T47D (cell line): ENCODE measurements at regions not wholly inside any gene's neighbourhood (a gene's known extent, or its start where the extent isn't known, plus 50 kb on each side); places are given as distances from the start of the nearest gene placed in this dataset.
A peak's percentile ranks its signal among the peaks of the same experiment; 100 is the strongest.
"Not testable (repeated sequence)": the region's sequence is repeated elsewhere in the genome, so short reads cannot be mapped to it uniquely, and the experiment has no call there.

Experiments used
- DNase-seq, 2 experiments: peaks; one replicate each; pipeline versions ENCODE4 v3.0.0 to v3.0.0-alpha.2; 2011 to 2012; ENCODE audit warnings: low read depth in 1 of 2, low spot score in 1 of 2
- JUND ChIP-seq: IDR thresholded peaks from 2 replicates; pipeline ENCODE4 v1.6.1; 2012; ENCODE audit warnings: low read depth
- in situ Hi-C: cut with HindIII; loops from 2 replicates; pipeline ENCODE4 v1.10.0; 2016; ENCODE audit warnings: low sequenced_read_pairs, low pct_unique_long_range_greater_than_20kb

DNA sequence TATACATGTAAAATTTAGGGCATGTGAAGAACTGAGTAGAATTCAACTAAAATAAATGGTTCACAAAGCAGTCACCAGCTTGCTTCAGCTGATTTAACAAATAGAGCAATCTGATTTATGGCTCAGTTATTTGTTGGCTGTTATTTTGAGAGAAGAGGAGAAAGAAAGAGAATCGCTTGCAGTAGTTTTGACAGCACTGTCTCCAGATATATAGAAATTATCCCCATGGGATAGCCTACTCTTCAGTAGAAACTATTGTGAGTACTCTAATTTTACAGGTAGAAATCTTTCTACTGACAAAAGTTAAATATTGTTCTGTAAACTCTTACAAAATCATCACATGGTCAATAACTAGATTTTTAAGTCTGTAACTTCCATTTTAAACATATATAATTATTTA is 1098.2 kb downstream of the MRPL39 start:
- no peak for TF ChIP-seq JUND
- in situ Hi-C loops: no loop called here
- no peak for DNase-seq

GRCh38 chr21:24486973-24487372 is 1120.3 kb downstream of the MRPL39 start:
- in situ Hi-C loops: no loop called here
- TF ChIP-seq JUND: no peak
- no peak for DNase-seq

DNA sequence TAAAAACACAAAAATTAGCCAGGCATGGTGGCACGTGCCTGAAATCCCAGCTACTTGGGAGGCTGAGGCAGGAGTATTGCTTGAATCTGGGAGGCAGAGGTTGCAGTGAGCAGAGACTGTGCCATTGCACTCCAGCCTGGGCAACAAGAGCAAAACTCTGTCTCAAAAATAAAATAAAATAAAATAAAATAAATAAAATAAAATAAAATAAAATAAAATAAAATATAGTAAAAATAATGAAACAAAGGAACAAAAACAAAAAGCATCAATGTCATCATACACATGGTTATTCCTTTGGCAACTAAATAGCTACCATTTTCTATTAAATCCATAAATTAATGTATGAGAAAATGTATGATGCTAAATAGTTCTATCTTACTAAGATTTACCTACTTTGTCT is 1123.9 kb downstream of the MRPL39 start:
- in situ Hi-C loops: not testable (repeated sequence)

GRCh38 chr21:24470852-24471251 is 1136.4 kb downstream of the MRPL39 start:
- in situ Hi-C loops: no loop called here
- DNase-seq: no peak
- TF ChIP-seq JUND: no peak

More for the DNA sequence above, 1123.9 kb downstream of the MRPL39 start:
- not testable (repeated sequence) for DNase-seq

GRCh38 chr21:24456358-24456757 is 1150.9 kb downstream of the MRPL39 start:
- in situ Hi-C loops: no loop called here
- DNase-seq: no peak
- no peak for TF ChIP-seq JUND

- TF ChIP-seq JUND: no peak
- no peak for DNase-seq
- in situ Hi-C loops: no loop called here
Measured at GRCh38 chr21:24450119-24450518, 1157.2 kb downstream of the MRPL39 start.

GRCh38 chr21:24445517-24445916 is 1161.8 kb downstream of the MRPL39 start:
- no peak for TF ChIP-seq JUND
- DNase-seq: no peak
- in situ Hi-C loops: no loop called here

DNA sequence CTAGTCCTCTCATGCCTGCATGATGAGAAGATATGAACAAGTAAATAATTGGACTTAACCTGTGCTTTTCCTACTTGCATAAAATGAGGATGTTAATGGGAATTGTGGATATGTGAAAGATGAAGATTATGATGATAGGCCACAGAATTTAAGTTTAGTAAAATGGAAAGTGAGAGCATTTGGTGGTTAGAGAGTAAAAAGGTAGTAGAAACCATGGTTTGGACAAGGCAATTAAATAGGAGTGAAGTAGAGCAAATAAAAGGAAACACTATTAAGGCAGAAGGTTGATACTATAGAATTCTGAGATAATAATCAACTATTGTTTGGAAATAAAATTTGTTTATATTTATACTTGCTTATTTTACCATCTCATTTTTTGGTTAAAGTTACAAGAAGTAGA is 1162.5 kb downstream of the MRPL39 start:
- no peak for DNase-seq
- in situ Hi-C loops: no loop called here
- TF ChIP-seq JUND: no peak

GRCh38 chr21:24436236-24436635 is 1171.0 kb downstream of the MRPL39 start:
- no peak for TF ChIP-seq JUND
- in situ Hi-C loops: no loop called here
- peak in 1 of 2 experiments; percentile 43 for DNase-seq

DNA sequence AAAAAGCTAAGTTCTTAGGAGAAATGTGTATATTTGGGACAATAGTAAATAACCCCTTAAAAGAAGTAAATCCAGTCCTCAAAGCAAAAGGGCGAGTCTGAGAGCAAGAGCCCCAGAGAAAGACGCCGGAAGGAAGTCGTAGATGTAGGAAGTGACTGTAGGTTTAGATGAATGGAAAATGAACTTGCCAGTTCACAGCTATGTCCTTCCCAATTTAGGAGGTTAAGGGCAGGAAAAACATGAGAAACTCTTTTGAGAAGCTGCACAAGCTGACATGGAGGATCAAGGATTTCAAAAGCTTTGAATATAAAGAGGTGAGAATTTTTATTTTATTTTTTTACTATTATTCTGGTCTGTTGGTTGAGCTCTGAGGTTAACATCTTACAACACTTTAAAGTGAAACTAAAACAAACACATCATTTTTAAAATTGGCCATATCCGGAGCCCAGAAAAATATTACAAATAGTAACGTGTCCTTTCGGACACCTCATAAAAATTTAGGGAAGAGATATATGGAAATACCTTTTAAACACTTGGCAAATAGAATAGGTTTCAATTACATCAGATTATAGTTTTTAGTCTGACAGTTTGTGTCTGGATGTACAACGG is 1178.6 kb downstream of the MRPL39 start:
- in situ Hi-C loops: no loop called here
- no peak for TF ChIP-seq JUND
- DNase-seq: no peak

DNA sequence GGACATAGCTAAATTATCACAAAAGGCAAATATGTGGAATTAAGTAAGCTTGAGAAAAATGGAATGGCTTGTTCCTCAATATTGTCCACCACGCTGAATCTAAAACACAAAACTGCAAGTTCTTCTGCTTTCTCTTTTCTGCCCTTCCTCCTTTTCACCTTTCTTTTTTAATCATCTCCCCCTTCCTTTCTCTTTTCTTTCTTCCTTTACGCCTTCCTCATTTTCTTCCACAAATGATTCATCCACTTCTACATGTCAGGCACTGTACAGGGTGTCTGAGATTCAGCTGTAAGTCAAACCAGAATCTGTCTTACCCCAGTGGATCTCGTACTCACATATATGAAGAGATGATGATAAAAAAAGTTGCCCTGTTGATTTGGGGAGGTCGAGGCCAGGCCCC is 1182.5 kb downstream of the MRPL39 start:
- DNase-seq: no peak
- no peak for TF ChIP-seq JUND
- in situ Hi-C loops: no loop called here

DNA sequence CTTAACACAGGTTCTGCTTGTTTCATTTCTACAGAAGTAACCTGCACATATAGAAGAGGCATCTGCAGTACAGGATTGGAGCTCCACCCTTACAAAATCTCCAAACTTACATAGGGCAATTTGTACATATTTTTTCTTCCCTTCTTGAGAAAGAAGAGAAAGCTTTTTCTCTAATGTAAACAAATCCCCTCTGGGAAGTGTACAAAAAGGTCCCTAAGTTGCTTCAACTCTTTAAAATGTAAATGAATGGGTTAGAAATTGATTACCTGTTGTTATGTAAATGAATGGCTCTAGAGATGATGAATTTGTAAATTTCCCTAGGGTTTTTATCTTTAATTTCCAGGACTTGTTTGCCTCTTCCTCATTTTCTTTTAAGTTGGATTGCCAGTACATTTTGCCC is 1183.7 kb downstream of the MRPL39 start:
- no peak for DNase-seq
- TF ChIP-seq JUND: no peak
- in situ Hi-C loops: no loop called here

GRCh38 chr21:24420689-24421088 is 1186.6 kb downstream of the MRPL39 start:
- TF ChIP-seq JUND: no peak
- DNase-seq: no peak
- in situ Hi-C loops: no loop called here

- in situ Hi-C loops, DNase-seq: not testable (repeated sequence)
Measured at GRCh38 chr21:24419641-24420040, 1187.6 kb downstream of the MRPL39 start.
